ENCODE measurements at regions not wholly inside any gene's neighbourhood (a gene's known extent, or its start where the extent isn't known, plus 50 kb on each side); places are given as distances from the start of the nearest gene placed in this dataset.

DNA sequence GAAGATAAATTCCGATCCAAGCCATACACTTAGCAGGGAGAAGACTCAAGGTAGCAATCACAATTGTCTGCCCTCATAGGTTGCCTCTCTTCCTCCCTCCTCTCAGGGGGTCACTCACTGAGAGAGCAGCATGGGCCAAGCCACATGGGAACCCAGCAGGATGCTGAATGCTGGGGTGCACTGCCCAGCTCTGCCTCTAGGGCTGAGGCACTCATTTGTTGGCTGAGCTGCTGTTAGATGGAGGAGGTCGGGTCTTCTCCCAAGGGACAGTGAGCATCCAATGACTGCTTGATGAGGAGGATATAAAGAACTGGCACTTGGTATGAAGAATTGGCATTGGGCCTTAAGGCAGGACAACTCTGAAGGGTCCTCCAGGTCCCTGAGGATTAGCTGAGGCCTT is 418.8 kb downstream of the SIPA1L2 start:
- no peak for DNase-seq (ENCODE audit: low read depth)
- H3K4me3 ChIP-seq (ENCODE audit: low read depth, low read length), result no peak overlapping the region
- TF ChIP-seq, protein P1, sequence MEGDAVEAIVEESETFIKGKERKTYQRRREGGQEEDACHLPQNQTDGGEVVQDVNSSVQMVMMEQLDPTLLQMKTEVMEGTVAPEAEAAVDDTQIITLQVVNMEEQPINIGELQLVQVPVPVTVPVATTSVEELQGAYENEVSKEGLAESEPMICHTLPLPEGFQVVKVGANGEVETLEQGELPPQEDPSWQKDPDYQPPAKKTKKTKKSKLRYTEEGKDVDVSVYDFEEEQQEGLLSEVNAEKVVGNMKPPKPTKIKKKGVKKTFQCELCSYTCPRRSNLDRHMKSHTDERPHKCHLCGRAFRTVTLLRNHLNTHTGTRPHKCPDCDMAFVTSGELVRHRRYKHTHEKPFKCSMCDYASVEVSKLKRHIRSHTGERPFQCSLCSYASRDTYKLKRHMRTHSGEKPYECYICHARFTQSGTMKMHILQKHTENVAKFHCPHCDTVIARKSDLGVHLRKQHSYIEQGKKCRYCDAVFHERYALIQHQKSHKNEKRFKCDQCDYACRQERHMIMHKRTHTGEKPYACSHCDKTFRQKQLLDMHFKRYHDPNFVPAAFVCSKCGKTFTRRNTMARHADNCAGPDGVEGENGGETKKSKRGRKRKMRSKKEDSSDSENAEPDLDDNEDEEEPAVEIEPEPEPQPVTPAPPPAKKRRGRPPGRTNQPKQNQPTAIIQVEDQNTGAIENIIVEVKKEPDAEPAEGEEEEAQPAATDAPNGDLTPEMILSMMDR (conservative IDR thresholded peaks at IDR 0.05; ENCODE audit: low read depth, low read length), result peak; percentile 50

DNA sequence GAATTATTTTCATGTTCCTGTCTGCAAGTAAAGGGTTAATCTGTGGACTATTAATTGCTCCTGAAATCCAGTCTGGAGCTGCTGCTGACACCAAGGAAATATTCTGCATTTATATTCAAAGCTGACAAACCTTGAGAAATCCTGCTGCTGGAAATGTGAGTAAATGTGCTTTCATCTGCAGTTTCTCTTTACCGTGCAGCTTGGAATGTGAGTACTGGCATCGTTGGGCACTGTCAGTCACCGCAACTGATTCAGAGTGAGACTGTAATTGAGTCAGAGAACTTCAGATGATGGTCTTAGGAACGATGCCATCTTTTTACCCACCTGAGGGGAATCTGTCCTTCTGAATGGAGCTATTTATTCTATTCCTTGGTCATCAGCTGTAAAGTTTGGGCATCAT is 420.6 kb downstream of the SIPA1L2 start:
- TF ChIP-seq, protein P1 (conservative IDR thresholded peaks at IDR 0.05; ENCODE audit: low read depth, low read length), result no peak
- H3K4me3 ChIP-seq (ENCODE audit: low read depth, low read length), result no peak overlapping the region
- no peak for DNase-seq (ENCODE audit: low read depth)

DNA sequence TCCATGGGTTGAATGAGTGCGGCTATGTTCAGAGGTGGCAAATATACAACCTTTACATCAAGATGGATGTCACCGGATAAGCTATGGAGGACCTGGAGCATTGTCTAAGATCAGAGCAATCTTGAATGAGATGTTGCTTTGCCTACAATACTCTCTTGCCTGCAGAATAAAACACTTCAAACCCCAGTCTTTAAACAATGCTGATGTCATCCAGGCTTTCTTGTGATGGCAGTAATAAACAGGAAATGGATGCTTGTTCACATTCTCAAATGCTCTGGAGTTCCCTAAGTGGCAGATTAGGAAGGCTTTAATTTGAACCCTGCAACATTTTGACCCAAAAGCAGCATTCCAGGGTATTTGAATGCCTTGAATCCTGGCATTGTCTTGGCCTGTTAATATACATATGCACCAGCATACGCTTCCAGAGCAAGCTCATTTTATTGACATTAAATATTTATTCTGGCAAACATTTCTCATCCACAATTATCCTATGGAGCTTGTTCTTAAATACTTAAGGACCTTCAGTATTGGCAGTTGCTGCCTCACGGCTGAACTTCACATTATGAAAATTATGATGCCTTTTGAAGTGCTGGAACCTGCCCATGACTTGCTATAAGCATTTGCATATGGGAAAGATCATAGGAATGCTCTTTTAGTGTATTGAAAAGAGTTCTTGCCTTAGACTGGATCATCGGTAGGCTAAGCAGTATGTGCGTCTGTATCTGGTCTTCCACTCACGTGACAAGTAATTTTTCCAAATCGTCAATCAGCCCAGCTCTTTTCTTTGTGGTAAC is 422.7 kb downstream of the SIPA1L2 start:
- no peak overlapping the region for H3K4me3 ChIP-seq (ENCODE audit: low read depth, low read length)
- TF ChIP-seq, protein P1 (conservative IDR thresholded peaks at IDR 0.05; ENCODE audit: low read depth, low read length), result no peak
- DNase-seq (ENCODE audit: low read depth), result no peak

DNA sequence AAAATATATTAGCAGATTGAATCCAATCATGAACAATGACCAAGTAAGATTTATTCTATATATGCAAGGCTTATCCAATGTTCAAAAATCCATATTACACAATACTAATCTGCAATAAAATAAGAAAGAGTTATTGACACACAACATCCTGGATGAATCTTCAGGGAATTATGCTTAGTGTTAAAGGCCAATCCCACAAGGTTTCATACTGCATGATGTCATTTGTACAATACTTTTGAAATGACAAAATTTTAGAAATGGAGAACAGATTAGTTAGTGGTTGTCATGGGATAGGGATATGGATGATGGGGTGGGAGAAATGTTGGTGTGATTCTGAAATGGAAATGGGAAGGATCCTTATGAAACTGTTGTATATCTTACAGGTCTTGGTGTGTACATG is 425.7 kb downstream of the SIPA1L2 start:
- DNase-seq (ENCODE audit: low read depth), result peak; percentile 13
- no peak overlapping the region for H3K4me3 ChIP-seq (ENCODE audit: low read depth, low read length)
- TF ChIP-seq, protein P1 (conservative IDR thresholded peaks at IDR 0.05; ENCODE audit: low read depth, low read length), result no peak

DNA sequence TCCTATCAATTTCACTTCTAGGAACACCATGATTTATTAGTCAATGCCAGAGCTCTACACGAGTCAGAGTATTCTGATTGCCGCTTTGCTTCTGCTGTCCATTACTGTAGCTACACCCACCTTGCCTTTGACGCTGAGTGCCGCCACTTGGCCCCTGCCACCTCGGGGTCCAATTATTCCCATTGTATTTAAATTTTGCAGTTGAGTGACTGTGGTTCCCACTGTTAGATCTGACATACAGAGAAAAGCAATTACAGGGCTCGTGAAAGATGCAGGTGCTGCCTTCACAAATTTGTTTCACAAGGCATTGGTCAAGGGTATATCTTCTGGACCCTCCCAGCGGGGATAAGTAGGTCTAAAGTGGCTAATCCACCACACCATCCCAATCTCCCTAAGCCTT is 428.9 kb downstream of the SIPA1L2 start:
- H3K4me3 ChIP-seq (ENCODE audit: low read depth, low read length), result no peak overlapping the region
- no peak for DNase-seq (ENCODE audit: low read depth)
- TF ChIP-seq, protein P1 (conservative IDR thresholded peaks at IDR 0.05; ENCODE audit: low read depth, low read length), result no peak

DNA sequence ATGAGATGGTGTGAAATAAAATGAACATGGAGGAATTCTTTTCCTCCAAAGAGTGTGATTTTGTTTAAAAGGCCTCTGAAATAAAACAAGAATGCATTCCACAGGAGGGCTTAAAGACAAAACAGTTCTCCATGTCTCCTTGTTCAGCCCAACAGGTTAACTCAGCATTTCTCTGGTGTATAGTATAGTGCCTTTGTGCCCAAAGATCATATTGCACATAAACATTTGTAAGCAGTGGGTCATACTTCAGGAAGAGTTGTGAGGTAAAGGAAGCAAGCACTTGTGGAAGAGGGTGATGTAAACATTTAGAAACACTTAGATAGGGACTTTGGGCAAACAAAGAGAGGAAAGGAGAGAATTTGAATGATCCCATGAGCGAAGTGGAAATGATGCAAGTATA is 433.9 kb downstream of the SIPA1L2 start:
- DNase-seq (ENCODE audit: low read depth), result no peak
- no peak overlapping the region for H3K4me3 ChIP-seq (ENCODE audit: low read depth, low read length)
- TF ChIP-seq, protein P1 (conservative IDR thresholded peaks at IDR 0.05; ENCODE audit: low read depth, low read length), result no peak

DNA sequence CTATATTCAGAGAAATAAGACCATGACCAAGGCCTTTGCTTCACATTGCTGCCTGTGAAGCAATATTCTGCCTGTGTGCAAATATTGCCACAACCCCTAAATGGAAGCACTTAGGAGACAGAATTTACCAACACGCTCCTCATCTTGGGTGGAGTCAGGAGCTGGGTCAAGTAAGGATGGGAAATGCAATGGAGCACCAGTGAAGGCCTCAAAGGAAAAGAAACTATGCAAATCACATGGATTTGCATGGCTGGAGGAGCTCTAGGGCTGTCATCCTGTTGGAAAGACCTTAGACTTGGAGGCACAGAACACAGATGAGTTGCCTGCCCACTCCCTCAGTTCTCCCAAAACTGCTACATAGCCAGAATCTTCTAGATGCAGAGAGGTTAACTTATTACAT is 435.5 kb downstream of the SIPA1L2 start:
- TF ChIP-seq, protein P1 (conservative IDR thresholded peaks at IDR 0.05; ENCODE audit: low read depth, low read length), result no peak
- no peak for DNase-seq (ENCODE audit: low read depth)
- no peak overlapping the region for H3K4me3 ChIP-seq (ENCODE audit: low read depth, low read length)

Measured in choroid plexus epithelial cell (primary cell).